HG03520 (cell line): ENCODE measurements at regions not wholly inside any gene's neighbourhood (a gene's known extent, or its start where the extent isn't known, plus 50 kb on each side); places are given as distances from the start of the nearest gene placed in this dataset.
"Not testable (repeated sequence)": the region's sequence is repeated elsewhere in the genome, so short reads cannot be mapped to it uniquely, and the experiment has no call there.

Experiments
- ATAC-seq: cut with Tn5 transposase; IDR thresholded peaks from one replicate; pipeline ENCODE4 v1.9.1; 2021; ENCODE audit warnings: mild to moderate bottlenecking, moderate library complexity; ENCODE audit not compliant: unreplicated experiment

DNA sequence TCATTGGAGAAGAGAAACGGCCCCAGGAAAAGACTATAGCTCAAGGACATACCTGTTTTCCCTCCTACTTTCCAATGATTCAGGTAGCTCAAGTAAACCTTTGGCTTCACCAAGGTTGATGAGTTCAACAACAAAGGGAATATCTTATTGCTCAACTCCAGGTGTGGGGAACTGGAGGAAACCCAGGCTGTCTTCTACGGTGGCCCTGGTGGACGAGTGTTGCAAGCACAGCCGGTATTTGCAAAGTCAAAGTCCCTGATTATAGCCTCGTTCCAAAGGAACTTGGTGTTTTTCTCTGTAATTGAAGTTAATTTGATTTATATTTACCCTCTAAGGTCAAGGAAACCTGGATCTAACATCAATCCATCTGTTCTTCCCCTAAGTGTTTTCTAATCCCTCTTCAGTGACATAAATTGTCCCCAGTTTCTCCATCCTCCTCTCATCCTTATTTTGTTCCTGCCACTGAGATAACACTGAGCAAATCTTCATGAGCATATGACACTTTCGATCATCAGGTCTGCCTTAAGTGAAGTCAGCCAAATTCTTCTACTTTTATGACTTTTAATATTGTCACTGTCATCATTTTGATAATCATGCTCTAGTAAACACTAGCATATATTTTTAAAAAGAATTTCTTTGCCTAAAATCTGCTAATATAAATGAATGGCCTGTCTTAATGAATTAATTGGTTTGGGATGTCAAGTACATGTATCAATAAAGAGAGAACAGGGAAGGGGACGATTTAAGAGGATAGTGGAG is 174.6 kb upstream of the TBX3 start:
- ATAC-seq: no peak

DNA sequence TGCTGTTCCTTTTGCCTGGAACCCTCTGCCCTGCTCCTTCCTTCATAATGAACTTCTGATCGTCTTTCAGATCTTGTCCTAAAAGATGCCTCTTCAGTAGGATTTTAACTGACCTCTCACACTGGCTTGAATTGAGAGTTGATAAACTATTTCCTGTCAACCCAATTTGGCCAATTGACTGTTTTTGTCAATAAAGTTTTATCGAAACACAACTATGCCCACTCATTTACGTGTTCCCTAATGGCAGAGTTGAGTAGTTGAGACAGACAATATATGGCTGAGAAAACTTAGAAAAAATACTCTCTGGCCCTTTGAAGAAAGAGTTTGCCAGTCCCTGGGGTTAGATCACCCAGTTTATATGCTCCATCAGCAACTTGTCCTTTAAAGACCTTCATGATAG is 171.7 kb upstream of the TBX3 start:
- no peak for ATAC-seq

DNA sequence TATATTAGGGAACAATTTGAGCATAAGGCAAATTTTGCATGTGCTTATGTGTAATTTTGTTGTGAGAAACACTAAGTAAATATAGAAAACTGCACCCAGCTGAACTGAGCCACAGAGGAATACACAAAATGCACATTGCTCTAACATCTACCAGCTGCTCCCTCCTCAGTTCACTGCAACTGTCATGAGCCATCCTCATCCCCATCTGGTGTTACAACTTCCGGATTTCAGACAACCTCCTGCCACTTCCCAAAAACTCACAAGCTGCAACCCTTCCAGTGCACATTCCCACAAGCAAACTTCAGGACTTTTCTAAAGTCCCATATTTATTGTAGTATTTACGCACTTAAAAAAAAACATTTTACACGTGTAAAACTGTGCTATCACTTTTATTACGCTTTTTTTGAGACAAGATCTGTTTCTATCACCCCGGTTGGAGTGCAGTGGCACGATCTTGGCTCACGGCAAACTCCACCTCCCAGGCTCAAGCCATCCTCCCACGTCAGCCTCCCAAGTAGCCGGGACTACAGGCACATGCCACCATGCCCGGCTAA is 169.1 kb upstream of the TBX3 start:
- no peak for ATAC-seq

DNA sequence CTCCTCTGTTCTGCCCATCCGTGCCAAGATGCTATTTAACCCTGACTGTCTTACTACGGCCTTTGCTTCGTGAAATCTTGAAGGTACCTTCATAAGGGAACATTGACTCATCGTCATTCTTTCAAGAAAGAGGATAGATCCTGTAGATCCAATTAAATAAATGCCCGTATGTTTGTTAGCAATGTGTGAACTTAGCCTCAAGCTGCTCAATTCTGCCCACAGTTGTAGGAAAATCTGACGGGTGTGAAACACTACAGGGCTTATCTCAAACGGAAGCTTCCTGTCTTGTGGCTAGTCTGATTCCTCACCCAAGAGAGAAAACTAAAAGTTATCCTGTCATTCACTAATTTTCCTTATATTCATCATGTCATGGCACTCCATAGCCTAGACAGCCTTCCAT is 168.0 kb upstream of the TBX3 start:
- no peak for ATAC-seq

DNA sequence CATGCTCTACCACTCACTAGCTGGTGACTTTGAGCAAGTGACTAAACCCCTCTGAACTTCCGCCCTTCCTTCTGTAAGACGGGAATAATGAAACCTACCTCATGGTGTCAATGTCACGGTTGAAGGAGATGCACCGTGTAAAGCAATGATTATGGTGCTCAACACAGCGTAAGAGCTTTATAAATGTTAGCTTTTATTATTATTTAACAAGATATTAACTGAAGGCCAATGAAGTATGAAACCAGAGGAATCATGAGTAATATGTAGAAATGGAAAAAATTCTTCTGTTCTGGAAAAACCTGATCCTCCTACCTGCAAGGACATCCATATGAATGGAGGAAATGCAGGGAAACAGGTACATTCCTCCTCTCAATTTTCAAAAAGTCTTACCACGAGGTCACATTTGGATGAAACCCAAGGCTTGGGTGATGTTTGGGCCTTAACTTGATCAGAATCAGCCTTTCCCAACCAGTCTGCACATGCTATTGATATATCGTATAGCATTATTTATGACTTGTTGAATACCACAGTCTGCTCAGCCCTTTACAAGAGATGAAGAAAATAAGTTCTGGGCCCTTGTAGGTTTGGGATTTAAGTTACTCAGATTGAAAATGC is 166.8 kb upstream of the TBX3 start:
- ATAC-seq: no peak

DNA sequence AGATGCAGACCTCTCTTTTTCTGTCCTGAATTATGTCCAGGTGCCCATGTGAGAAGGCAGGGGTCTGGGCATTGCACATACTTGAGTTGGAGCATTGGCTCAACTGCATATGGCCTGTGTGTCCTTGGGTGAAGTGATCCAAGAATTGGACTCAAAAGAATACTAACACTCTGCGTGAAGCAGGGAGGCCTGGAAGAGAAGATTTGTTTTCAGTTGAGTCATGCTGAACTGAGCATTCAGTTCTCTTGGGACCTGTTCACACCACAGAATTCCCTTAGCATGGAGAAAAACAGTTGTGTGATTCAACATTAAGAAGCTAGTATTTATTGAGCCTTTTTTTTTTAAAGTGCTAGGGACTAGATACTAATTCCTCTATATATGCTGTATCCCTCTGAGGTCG is 164.7 kb upstream of the TBX3 start:
- ATAC-seq: no peak

DNA sequence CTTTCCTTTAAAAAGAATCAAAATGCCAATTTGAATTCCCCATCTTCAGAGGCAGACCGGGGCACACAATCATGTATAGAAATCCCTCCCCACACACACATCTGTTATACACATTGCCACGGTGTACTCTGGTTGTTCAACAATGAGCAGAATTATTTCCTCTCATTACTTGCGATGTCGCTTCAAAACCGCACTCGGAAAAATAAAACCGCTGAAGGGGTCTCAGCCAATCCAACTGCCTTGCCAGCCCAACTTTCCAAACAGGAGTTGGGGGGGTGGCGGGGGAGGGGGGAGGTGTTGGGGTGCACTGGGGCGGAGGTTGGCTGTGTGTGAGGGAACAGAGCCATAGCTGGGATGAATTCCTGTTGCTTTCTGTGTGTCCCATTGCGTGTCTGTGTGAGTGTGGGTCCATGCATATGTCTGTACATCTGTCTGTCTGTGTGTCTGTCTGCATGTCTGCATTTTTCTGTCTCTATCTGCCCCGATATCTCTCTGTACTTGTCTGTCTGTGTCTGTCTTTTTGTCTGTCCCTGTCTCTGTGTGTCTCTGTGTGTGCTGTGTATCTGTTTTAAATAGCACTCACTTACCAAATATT is 163.6 kb upstream of the TBX3 start:
- no peak for ATAC-seq

DNA sequence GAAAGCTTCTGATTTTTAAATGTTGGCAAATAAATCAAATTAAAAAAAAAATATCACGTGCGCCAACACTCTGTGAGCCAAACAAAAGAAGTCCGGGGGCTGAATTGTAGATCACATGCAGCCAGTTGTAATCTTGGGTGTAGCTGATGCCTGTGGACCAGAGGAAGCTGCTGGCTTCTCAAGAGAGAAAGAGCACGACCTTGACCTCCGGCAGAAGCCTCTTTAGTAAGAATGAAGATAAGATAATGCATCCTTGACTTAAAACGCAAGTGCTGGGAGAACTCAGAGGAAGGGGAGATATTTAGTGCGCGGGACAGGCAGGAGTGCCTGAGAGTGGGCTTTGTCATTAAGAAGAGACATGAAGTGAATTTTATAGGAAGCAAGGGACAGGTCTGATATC is 162.8 kb upstream of the TBX3 start:
- no peak for ATAC-seq

DNA sequence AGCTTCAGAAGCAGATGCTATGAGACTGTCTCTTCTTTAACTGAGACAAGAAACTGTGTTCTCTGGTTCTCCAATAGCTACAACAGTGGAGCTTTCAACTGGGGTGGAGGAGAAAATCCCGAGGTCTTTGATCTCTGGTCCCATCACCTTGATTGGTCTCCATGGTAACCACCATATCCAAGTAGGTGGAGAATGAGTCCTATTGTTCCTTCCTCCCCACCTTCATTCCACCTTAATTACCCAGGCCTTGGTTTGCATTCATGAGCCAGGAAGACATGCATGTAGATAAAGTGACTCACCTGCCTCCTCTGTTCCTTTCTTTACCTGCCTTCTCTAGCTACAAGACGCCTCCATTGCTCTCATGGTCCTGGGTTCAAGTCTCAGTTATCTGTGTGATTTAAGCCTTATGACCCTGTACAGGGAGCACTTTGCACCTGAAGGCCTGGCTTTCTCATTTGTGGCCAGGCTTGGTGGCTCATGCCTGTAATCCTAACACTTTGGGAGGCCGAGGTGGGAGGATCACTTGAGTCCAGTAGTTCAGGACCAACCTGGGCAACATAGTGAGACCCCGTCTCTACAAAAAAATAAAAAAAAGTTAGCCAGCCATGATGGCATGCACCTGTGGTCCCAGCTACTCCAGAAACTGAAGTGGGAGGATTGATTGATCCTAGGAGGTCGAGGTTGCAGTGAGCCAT is 157.7 kb upstream of the TBX3 start:
- ATAC-seq: no peak

DNA sequence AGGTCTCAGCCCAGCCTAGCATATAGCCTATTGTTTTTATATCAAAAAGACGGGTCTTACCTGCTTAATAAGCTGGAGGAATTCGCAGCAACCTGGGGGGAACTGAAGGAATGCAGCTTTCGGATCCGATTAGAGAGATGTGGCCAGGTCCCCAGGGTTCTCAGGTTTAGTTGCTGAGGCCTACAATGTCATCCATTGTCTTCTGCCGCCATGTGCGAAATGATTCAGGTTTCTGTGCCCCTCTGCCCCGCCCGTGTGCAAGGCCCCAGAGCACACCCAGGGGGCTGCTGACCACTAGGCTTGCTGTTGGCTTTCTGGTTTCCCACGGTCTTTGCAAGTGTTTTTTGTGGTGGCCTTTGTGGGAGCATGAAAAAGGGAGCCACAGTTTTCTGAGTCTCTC is 154.5 kb upstream of the TBX3 start:
- ATAC-seq: no peak

DNA sequence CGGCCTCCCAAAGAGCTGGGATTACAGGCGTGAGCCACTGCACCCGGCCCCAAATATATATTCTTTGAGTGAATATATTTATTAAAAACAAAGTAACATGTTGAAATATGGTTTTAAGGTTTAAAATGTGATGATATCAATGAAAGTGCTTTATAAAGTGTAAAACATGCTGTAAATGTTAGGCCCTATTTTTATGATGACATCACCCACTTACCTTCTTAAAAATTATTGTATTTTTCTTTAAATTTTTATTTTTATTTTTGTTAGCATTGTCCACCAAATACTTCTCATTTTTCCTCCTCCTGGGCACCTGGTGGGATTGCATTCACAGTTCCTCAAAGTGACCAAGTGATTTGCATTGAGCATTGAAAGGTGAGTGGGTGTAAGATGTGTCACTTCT is 152.6 kb upstream of the TBX3 start:
- no peak for ATAC-seq

DNA sequence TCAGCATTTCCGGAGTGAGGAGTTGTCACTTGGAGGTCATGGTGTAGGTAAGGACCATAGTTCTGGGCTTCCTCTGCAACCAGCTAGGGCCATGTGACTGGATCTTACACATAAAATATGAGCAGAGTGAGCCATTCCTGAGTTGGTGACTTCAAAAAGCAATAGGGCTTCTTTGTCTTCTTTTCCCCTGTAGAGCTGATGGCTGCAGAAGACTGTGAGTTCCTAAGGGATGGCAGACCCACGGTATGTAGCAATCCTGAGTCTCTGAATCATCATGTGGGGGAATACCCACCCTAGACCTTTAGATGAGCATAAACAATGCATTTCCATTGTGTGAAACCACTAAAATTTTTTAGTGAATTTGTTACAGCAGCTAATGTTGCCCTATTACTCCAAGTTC is 151.1 kb upstream of the TBX3 start:
- ATAC-seq: no peak

DNA sequence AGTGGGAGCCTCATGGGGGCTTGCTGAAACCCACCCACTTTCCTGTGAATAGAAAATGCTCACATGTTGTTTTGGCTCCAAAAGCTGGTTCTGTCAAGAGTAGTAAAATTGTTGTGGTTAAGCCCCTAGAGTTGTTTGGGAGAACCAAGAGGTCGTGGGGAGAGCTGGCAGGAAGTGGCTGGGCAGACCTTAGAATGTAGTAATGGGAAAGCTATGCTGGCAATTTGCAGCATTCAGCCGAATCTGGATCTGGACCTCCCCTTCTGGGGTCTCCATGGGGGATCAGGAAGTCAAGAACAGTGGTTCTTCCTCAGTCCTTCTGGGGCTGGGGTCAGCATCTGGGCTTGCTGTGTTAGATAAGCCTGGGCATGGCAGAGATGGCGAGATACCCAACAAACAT is 150.6 kb upstream of the TBX3 start:
- ATAC-seq: no peak

DNA sequence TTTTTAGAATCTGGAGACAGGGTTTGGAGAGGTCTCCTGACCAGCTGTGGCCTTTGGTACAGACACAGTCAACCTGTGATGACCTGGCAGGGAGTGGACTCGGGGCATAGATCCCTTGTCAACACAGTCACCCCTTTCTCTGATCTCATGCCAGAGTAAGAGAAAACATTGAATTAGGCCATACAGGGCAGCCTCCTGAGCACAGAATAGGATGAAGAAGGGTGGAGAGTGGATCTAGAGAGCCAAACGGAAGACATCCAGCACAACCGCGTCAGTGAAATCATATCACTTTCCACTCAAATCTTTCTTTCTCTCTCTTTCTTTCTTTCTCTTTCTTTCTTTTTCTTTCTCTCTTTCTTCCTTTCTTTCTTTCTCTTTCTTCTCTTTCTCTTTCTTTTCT is 145.9 kb upstream of the TBX3 start:
- ATAC-seq: no peak

DNA sequence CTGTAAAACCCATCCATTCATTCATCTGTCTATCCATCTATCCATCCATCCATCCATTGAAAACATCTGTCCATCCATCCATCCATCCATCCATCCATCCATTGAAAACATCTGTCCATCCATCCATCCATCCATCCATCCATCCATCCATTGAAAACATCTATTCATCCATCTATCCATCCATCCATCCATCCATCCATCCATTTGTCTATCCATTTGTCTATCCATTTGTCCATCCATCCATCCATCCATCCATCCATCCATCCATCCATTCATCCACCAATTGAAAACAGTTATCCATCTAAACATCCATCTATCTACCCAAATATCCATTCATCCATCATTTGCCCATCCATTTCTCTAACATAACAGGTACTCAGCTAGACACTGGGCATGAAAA is 145.3 kb upstream of the TBX3 start:
- ATAC-seq: not testable (repeated sequence)

DNA sequence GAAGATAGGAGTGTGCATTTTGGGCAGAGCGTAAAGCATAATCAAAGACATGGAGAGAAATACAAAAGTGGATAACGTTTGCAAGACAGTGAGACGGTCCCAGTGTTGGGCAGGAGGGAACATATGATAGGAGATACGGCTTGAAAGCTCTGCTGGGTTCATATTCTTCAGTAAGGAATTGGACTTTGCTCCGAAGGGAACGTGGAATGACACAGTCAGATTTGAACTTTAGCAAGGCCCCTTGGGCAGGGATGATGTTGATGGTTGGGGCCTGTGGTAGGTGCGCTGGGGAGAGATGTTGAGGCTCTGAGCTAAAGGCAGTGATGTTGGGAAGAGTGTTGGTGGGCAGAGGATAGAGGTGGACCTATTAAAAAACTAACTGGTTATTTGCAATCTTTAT is 143.5 kb upstream of the TBX3 start:
- ATAC-seq: no peak

DNA sequence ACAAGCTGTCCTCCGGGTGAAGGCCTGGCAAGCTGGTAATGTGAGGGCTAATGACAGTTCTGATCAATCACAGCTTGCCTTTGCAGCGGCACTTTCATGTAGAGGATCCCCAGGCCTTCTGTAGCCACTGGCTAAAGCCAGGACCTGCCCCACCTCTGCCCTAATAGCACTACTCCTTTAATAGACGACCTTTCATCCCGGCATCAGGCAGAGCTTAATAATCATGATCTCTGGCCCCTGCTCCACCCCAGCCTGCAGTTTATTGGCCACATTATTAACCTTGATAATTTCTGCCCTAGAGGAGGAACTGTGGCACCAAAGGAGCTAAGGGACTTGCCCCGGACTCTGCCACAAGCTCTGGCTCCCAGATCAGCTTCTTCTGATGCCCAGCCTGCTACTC is 142.3 kb upstream of the TBX3 start:
- no peak for ATAC-seq

DNA sequence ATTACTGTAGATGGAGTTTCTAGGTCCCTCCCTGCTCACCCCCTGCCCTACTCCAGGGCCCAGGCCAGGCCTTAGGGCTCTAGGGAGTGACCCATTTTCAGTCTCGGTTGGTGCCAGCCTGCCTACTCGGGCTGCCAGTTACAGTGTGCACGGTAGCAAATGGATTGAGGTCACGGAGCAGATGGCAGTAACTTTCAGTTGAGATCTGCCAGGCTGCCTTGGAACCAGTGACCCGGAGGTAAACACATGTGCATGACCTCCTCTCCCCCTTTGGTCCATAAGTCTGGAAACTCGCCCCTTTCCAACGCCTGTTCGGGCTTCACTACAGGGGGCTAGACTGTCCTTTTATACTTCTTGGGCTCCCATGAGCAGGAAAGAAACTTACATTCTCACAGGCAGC is 139.7 kb upstream of the TBX3 start:
- no peak for ATAC-seq

DNA sequence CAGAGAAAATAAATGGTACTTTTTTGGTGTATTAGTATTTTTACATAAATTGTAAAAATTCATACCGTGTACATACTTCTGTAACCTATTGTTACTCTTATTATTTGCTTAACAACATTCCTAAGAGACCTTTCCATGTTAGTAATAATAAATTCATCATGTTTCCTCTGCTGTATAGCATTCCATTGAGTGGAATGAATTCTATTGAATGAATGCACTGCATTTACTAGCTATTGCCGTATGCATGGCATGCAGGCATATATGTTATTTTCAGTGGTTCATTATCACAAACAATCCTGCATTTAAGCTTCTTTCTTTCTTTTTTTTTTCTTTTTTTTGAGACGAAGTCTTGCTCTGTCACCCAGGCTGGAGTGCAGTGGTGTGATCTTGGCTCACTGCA is 137.6 kb upstream of the TBX3 start:
- no peak for ATAC-seq

DNA sequence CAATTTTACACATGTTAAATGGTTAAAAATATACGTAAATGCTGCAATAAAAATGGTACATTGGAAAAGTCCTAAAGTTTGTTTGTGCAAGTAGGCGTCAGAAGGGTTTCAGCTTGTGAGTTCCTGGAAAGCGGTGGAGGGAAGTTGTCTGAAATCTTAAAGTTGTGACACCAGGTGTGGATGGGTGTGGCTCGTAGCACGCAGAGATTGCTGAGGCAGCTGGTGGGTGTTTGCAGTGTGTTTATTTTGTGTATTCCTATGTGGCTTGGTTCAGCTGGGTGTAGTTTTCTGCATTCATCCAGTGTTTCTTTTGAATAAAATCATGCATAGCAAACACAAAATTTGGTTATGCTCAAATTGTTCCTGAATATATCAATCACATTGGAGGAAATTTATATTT is 136.8 kb upstream of the TBX3 start:
- no peak for ATAC-seq

DNA sequence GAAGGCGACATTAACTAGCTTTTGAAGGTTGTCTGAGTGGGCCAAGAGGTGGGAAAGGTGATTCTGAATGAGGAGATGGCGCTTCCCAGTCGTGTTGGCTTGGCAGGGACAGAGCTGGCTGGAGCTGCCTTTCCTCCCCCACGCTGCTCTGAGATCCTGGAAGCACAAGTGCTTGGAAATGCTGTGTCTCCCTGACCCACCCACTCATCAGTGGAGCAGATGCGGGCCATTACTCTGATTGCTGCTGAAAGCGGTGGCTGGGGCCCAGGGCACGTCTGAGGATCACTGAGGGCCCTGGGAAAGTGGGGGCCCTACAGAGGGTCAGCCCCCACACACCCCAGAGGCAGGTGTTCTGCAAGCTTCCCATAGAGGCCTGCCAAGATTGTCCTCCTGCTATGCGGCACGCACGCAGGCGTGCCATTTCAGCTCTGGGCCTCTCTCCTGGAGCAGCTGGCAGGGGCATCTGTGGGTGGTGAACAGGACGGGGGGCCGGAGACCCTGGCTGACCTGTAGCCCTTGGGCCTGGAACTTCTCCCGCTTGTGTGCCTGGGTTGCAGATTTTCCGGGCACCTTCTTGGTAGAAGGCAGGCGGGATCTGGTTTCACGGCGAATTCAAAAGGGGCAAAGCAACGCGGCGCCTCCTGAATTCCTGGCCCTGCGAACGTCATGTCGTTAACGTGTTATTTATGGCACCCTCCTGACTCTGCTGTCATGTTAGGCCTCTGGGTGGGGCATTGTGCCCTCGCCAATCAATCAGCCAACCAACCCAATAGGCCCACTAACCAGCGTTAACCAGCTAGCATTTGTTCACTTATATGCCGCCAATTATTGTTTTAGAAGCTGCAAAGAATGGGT is 133.8 kb upstream of the TBX3 start:
- ATAC-seq: no peak
